ENCODE measurements at regions not wholly inside any gene's neighbourhood (a gene's known extent, or its start where the extent isn't known, plus 50 kb on each side); places are given as distances from the start of the nearest gene placed in this dataset.

DNA sequence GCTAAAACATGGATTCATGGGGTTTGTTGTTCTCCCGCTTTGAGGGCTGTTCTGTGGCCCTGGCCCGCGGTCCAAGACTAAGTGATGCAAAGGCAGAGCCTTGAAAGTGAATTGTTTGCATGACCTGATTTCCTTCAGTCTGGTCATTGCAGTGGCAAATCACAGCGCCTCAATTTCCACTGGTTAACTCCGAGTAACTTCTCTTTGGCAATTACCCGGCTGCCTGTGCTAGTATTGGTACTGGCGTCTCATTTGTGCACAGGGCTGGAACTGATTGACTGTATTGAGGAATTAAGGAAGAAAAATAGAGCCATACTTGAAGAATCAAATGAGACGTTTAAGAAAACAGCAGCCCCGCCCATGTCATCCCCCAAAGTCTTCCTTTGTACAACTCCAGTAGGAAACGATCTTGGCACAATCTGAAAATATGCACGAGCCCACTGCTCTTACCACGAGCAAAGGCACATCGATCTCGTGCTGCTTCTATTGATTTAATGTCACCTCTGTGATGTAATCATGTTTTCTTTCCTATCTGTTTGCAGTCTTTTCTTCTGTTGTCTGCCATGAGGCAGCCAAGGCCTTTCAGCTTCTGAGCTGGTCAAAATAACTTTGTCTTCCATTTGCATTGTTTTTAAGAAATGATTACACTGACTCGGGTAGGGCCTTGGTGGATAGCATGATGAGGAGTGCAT is 60.6 kb upstream of the SHH start:
- TF ChIP-seq, protein P1, sequence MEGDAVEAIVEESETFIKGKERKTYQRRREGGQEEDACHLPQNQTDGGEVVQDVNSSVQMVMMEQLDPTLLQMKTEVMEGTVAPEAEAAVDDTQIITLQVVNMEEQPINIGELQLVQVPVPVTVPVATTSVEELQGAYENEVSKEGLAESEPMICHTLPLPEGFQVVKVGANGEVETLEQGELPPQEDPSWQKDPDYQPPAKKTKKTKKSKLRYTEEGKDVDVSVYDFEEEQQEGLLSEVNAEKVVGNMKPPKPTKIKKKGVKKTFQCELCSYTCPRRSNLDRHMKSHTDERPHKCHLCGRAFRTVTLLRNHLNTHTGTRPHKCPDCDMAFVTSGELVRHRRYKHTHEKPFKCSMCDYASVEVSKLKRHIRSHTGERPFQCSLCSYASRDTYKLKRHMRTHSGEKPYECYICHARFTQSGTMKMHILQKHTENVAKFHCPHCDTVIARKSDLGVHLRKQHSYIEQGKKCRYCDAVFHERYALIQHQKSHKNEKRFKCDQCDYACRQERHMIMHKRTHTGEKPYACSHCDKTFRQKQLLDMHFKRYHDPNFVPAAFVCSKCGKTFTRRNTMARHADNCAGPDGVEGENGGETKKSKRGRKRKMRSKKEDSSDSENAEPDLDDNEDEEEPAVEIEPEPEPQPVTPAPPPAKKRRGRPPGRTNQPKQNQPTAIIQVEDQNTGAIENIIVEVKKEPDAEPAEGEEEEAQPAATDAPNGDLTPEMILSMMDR (IDR thresholded peaks at IDR 0.05; ENCODE audit: low read depth, low read length): no peak
- H3K27me3 ChIP-seq (ENCODE audit: insufficient read depth, low read depth, severe bottlenecking): peaks cover 89% of the 10 kb centered on the region
- H3K9me3 ChIP-seq (ENCODE audit: severe bottlenecking): no peaks in the 10 kb centered on the region
- no peak overlapping the region for H3K4me3 ChIP-seq (ENCODE audit: low read depth, low read length)
- H3K36me3 ChIP-seq: no peaks in the 10 kb centered on the region
- no peak for DNase-seq
- no peak overlapping the region for H3K27ac ChIP-seq

GRCh38 chr7:155871211-155871610 is 58.9 kb upstream of the SHH start:
- Histone ChIP-seq H3K9me3 (ENCODE audit: severe bottlenecking) (no peaks in the 10 kb centered on the region), H3K36me3 (no peaks in the 10 kb centered on the region), H3K4me3 (ENCODE audit: low read depth, low read length) (no peak overlapping the region), H3K27me3 (ENCODE audit: insufficient read depth, low read depth, severe bottlenecking) (peaks cover 89% of the 10 kb centered on the region), H3K27ac (no peak overlapping the region)
- DNase-seq: no peak
- TF ChIP-seq, protein P1 (IDR thresholded peaks at IDR 0.05; ENCODE audit: low read depth, low read length): no peak

- no peaks in the 10 kb centered on the region for H3K9me3 ChIP-seq (ENCODE audit: severe bottlenecking)
- no peak for DNase-seq
- no peak overlapping the region for H3K27ac ChIP-seq
- H3K36me3 ChIP-seq: no peaks in the 10 kb centered on the region
- no peak overlapping the region for H3K4me3 ChIP-seq (ENCODE audit: low read depth, low read length)
- peaks cover 92% of the 10 kb centered on the region for H3K27me3 ChIP-seq (ENCODE audit: insufficient read depth, low read depth, severe bottlenecking)
- TF ChIP-seq, protein P1 (IDR thresholded peaks at IDR 0.05; ENCODE audit: low read depth, low read length): no peak
Measured at GRCh38 chr7:155870334-155871180, 58.3 kb upstream of the SHH start.

- Histone ChIP-seq H3K4me3 (ENCODE audit: low read depth, low read length) (no peak overlapping the region), H3K9me3 (ENCODE audit: severe bottlenecking) (no peaks in the 10 kb centered on the region), H3K27me3 (ENCODE audit: insufficient read depth, low read depth, severe bottlenecking) (peaks cover 94% of the 10 kb centered on the region), H3K27ac (no peak overlapping the region), H3K36me3 (no peaks in the 10 kb centered on the region)
- TF ChIP-seq, protein P1 (IDR thresholded peaks at IDR 0.05; ENCODE audit: low read depth, low read length): no peak
- DNase-seq: no peak
Measured at GRCh38 chr7:155869784-155870076, 57.5 kb upstream of the SHH start.

DNA sequence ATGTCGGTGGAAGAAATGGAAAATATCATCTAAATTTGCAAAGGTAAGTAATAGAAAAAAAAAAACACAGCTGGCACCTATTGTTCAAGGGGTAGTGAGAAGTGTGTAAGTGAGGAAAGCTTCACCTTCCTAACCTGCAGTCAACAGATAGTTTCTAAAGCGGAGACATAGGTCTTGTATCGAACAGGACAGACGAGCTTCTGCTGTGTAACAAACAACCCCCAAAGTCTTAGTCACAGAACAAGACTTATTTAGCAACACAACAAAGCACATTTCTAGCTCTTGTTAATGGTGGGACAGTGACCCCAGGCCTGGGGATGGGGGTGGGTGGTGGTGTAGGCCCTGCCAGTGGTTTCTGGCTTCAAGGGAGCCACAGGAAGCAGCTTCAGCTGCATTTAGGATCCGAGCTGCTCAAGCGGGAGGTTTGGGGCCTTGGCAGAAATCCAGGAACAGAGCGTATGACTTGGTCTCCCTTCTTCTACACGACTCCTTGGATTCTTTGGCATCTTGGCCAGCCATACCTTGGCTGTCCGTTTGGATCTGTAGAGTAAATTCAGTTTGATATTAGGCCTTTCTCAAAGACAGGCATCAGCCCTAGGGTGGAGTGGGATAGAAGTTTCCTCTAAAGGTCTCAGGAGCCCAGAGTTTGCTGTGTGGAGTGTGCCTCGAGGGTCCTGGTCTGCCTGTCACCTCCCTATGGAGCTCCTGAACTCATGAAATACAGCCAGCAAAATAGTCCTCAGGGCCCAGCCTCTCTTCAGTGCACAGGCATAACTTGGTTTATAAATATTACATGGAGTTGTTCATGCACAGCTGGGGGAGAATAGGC is 56.9 kb upstream of the SHH start:
- Histone ChIP-seq H3K4me3 (ENCODE audit: low read depth, low read length) (no peak overlapping the region), H3K36me3 (no peaks in the 10 kb centered on the region), H3K27ac (no peak overlapping the region), H3K27me3 (ENCODE audit: insufficient read depth, low read depth, severe bottlenecking) (peaks cover 94% of the 10 kb centered on the region), H3K9me3 (ENCODE audit: severe bottlenecking) (no peaks in the 10 kb centered on the region)
- no peak for DNase-seq
- TF ChIP-seq, protein P1 (IDR thresholded peaks at IDR 0.05; ENCODE audit: low read depth, low read length): no peak
